Astrocyte of the spinal cord (primary cell): ENCODE measurements at regions not wholly inside any gene's neighbourhood (a gene's known extent, or its start where the extent isn't known, plus 50 kb on each side); places are given as distances from the start of the nearest gene placed in this dataset.

ENCODE experiments used
- DNase-seq: peaks from one replicate; pipeline ENCODE4 v3.0.0; 2011; ENCODE audit warnings: low read depth, low spot score
- H3K4me3 ChIP-seq: 2 replicates; pipeline ENCODE4 v1.5.1; 2011; ENCODE audit warnings: low read depth, mild to moderate bottlenecking, low read length, moderate library complexity
- CTCF ChIP-seq: IDR thresholded peaks from 2 replicates; pipeline ENCODE4 v1.5.1; 2012; ENCODE audit warnings: low read depth, mild to moderate bottlenecking, low read length, inconsistent platforms
- in situ Hi-C: cut with HindIII; loops from 2 replicates; pipeline ENCODE4 v1.10.0; 2017; ENCODE audit warnings: low sequenced_read_pairs

- TF ChIP-seq CTCF, result no peak
- no peak for DNase-seq
- in situ Hi-C loops, result no loop called here
- no peak overlapping the region for H3K4me3 ChIP-seq
These were observed 85.9 kb upstream of the ACSL3 start for GRCh38 chr2:222774941-222775340.

- H3K4me3 ChIP-seq, result no peak overlapping the region
- no peak for DNase-seq
- in situ Hi-C loops, result no loop called here
- TF ChIP-seq CTCF, result no peak
These were observed 84.0 kb upstream of the ACSL3 start for GRCh38 chr2:222776792-222777191.

GRCh38 chr2:222778400-222778799 lies 82.4 kb upstream of the ACSL3 start:
- no peak overlapping the region for H3K4me3 ChIP-seq
- DNase-seq, result no peak
- in situ Hi-C loops, result no loop called here
- TF ChIP-seq CTCF, result no peak

DNA sequence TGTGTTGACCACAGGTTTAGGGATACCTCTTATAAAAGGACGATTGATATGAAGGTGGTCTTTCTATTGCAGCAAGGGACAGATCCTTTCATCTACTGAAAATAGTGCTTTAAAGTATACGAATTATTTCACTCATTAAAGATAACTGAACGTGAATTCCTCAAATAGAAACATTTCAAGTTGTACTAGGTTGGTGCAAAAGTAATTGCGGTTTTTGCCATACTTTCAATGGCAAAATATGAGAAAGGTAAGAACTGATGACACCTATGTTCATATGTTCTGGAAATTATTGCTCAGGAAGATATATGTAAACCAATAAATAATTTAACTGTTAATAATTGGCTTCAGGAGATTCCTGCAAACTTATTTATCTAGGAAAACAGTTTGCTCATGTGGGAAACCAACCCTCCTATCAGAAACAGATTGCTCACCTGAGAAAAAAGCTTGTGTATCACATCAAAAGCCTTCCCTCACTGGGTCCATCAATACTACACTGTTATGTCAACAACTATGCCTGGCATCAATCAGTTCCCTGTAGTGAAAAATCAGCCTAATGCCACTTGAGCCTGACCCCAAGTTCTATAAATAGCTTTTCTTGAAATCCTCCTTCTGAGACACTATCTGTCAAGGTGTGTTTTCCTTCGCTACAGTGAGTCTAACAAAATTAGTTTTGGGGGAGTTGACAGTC lies 81.5 kb upstream of the ACSL3 start:
- TF ChIP-seq CTCF, result no peak

DNA sequence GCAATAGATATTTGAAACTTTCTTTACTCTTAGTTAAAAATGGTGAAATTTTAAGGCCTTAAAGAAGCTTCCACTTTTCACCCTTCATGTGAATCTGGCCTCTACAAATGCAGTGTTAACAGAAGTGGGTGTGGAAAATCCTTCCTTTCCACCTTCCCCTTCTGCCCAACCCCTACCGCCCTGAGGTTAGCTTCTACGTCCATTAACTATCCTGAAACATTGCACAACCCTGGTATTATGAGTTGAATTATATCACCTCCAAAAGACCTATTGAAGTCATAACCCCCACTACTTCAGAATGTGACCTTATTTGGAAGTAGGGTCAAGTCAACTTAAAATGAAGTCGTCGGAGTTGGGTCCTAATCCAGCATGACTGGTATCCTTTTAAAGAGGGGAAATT lies 80.8 kb upstream of the ACSL3 start:
- in situ Hi-C loops, result no loop called here
- no peak for DNase-seq
- no peak for TF ChIP-seq CTCF
- no peak overlapping the region for H3K4me3 ChIP-seq

More for the DNA sequence above, 81.5 kb upstream of the ACSL3 start:
- DNase-seq, result no peak
- H3K4me3 ChIP-seq, result no peak overlapping the region
- in situ Hi-C loops, result no loop called here

GRCh38 chr2:222782201-222782730 lies 78.6 kb upstream of the ACSL3 start:
- no peak for TF ChIP-seq CTCF
- no peak for DNase-seq
- no peak overlapping the region for H3K4me3 ChIP-seq
- in situ Hi-C loops, result no loop called here
